ENCODE measurements at regions not wholly inside any gene's neighbourhood (a gene's known extent, or its start where the extent isn't known, plus 50 kb on each side); places are given as distances from the start of the nearest gene placed in this dataset.

DNA sequence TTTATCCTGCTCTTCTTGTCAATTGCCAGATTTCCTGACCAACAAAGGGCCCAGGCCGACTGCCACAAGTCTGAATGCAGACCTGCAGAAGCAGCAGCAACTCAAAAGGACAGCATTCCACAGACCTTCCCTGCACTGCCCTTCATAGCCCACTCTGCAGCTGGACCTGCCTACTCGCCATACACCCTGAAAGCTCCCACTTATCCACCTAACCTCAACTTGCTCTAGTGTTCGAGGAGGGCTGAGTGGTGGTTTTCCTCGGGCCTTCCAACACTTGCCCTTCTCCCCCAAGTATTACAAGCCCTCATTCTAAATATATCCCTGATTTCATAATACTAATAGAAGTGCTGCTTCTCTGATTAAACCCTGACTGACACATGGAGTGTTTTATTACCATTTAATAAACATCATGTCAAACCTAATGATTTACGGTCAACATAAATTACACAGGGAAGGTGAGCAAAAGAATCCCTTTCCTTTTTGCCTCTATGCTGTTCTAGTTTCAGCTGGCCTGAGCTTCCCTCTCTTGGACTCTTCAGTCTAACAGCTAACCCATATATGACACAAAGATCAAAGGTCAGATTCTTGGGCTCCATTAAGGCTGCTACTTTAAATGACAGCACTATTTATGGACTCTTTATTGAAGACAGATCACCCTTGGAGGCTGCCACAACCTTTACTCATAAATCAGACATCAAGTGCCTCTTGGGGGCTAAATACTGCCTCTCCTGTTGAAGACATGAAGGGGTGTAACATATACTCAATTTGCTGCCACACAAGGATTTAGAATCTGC lies 1546.9 kb upstream of the TMEM132C start:
- H3K27me3 ChIP-seq (ENCODE audit: low read length) = peaks cover 38% of the 10 kb centered on the region
- POLR2A ChIA-PET (ENCODE audit: unreplicated experiment) = no interaction called here
- no peaks in the 10 kb centered on the region for H3K4me1 ChIP-seq (ENCODE audit: insufficient read depth, low read length)
- H2AFZ ChIP-seq (ENCODE audit: low read length) = no peak overlapping the region
- no peaks in the 10 kb centered on the region for H4K20me1 ChIP-seq (ENCODE audit: low read length)
- no peaks in the 10 kb centered on the region for H3K36me3 ChIP-seq (ENCODE audit: low read depth, low read length)
- no peaks in the 10 kb centered on the region for H3F3A ChIP-seq (ENCODE audit: low read length, unreplicated experiment)
- peaks cover 5% of the 10 kb centered on the region; the same call in 1 of the 2 replicates for H3K9me2 ChIP-seq (replicated peaks; ENCODE audit: low read length)
- ATAC-seq = no peak
- intact Hi-C loops (cut with micrococcal nuclease) = no loop called here
- no peak overlapping the region for H3K27ac ChIP-seq (ENCODE audit: low read length)
- H3K4me2 ChIP-seq (ENCODE audit: low read length) = no peak overlapping the region
- no TSS peak for BruUV-seq (replicated peaks)
- no peaks in the 10 kb centered on the region for H3K79me2 ChIP-seq (ENCODE audit: low read length)
- 0 out of 2 replicates have a peak, but pooled peaks cover 4% of the 10 kb centered on the region for H3K9me3 ChIP-seq (ENCODE audit: low read length)
- no peak overlapping the region for H3K9ac ChIP-seq (ENCODE audit: low read length)
- DNase-seq = no peak
- CTCF ChIA-PET = no interaction called here
- TF ChIP-seq, protein P1, sequence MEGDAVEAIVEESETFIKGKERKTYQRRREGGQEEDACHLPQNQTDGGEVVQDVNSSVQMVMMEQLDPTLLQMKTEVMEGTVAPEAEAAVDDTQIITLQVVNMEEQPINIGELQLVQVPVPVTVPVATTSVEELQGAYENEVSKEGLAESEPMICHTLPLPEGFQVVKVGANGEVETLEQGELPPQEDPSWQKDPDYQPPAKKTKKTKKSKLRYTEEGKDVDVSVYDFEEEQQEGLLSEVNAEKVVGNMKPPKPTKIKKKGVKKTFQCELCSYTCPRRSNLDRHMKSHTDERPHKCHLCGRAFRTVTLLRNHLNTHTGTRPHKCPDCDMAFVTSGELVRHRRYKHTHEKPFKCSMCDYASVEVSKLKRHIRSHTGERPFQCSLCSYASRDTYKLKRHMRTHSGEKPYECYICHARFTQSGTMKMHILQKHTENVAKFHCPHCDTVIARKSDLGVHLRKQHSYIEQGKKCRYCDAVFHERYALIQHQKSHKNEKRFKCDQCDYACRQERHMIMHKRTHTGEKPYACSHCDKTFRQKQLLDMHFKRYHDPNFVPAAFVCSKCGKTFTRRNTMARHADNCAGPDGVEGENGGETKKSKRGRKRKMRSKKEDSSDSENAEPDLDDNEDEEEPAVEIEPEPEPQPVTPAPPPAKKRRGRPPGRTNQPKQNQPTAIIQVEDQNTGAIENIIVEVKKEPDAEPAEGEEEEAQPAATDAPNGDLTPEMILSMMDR (conservative IDR thresholded peaks at IDR 0.05; ENCODE audit: low read depth, low read length) = no peak
- TF ChIP-seq EZH2phosphoT487 (IDR thresholded peaks at IDR 0.05; ENCODE audit: borderline replicate concordance, low read length) (no peak), EZH2 (IDR thresholded peaks at IDR 0.05; ENCODE audit: low read length, unreplicated experiment) (no peak)
- no peak overlapping the region for H3K4me3 ChIP-seq (ENCODE audit: low read length)

DNA sequence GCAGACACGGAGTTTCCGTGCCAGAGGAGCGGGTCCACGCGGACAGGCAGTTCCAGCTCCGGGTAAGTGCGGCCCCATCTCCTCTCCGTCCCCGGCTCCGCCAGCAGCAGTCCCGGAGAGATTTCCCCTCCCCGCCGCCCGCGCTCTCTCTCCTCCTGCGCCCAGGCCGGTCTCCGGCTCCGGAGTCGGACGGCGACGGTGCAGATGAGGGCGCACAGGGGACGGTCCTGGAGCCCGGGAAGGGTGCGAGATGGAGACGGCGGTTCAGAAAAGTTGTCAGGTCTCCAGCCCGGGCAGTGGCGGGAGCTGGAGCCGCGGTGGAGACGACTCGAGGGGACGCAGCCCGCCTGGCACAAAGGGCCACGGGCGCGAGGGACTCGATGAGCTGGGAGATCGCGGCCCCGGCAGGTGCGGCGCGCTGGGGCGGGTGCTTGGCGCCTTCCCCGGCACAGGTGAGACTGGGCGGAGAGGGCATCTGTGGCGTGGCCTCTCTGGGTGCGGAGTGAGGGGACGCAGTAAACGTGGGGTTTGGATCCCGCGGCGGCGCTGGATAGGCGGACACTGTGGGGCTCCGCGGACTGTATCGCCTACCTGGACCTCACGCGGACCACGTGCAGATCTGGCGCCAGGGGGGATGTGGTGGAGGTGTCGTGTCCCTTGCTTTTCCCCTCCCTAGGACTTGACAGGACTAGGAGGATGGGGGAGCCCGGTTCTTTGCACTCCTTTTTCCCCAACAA lies 1540.3 kb upstream of the TMEM132C start:
- Histone ChIP-seq H3K27me3 (ENCODE audit: low read length) (peaks cover 53% of the 10 kb centered on the region), H3K4me2 (ENCODE audit: low read length) (no peak overlapping the region), H3K36me3 (ENCODE audit: low read depth, low read length) (no peaks in the 10 kb centered on the region), H3F3A (ENCODE audit: low read length, unreplicated experiment) (no peaks in the 10 kb centered on the region), H3K27ac (ENCODE audit: low read length) (no peak overlapping the region), H3K9me2 (replicated peaks; ENCODE audit: low read length) (no peaks in the 10 kb centered on the region), H4K20me1 (ENCODE audit: low read length) (no peaks in the 10 kb centered on the region), H3K79me2 (ENCODE audit: low read length) (no peaks in the 10 kb centered on the region), H3K4me1 (ENCODE audit: insufficient read depth, low read length) (no peaks in the 10 kb centered on the region), H3K9ac (ENCODE audit: low read length) (no peak overlapping the region), H3K9me3 (ENCODE audit: low read length) (no peaks in the 10 kb centered on the region), H2AFZ (ENCODE audit: low read length) (no peak overlapping the region), H3K4me3 (ENCODE audit: low read length) (no peak overlapping the region)
- CTCF ChIA-PET = no interaction called here
- intact Hi-C loops (cut with micrococcal nuclease) = no loop called here
- BruUV-seq (replicated peaks) = no TSS peak
- ATAC-seq (no peak), DNase-seq (no peak)
- POLR2A ChIA-PET (ENCODE audit: unreplicated experiment) = no interaction called here
- no peak for TF ChIP-seq EZH2 (IDR thresholded peaks at IDR 0.05; ENCODE audit: low read length, unreplicated experiment)
- TF ChIP-seq EZH2phosphoT487 (IDR thresholded peaks at IDR 0.05; ENCODE audit: borderline replicate concordance, low read length) = no peak
- TF ChIP-seq, protein P1 (conservative IDR thresholded peaks at IDR 0.05; ENCODE audit: low read depth, low read length) = no peak

Measured in PC-3 (cell line).